ENCODE measurements at regions not wholly inside any gene's neighbourhood (a gene's known extent, or its start where the extent isn't known, plus 50 kb on each side); places are given as distances from the start of the nearest gene placed in this dataset.

DNA sequence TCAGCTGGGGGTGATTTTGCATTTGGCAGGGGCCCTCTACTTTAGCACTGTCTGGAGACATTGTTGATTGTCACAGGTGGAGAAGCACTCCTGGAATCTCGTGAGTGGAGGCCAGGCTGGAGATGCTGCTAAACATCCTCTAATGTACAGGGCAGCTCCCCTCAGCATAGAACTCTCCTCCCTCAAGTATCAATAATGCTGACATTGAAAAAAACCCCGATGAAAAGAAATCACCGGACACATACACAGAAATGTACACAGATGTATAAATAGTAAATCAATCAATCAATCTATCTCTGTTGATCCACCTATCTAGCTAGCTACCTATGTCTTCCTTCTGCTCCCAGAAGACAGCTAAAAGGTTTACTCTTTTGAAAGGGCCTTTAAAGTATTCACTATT lies 89.4 kb upstream of the KCNJ15 start:
- no peak for DNase-seq (ENCODE audit: low spot score)
- TF ChIP-seq, protein P1, sequence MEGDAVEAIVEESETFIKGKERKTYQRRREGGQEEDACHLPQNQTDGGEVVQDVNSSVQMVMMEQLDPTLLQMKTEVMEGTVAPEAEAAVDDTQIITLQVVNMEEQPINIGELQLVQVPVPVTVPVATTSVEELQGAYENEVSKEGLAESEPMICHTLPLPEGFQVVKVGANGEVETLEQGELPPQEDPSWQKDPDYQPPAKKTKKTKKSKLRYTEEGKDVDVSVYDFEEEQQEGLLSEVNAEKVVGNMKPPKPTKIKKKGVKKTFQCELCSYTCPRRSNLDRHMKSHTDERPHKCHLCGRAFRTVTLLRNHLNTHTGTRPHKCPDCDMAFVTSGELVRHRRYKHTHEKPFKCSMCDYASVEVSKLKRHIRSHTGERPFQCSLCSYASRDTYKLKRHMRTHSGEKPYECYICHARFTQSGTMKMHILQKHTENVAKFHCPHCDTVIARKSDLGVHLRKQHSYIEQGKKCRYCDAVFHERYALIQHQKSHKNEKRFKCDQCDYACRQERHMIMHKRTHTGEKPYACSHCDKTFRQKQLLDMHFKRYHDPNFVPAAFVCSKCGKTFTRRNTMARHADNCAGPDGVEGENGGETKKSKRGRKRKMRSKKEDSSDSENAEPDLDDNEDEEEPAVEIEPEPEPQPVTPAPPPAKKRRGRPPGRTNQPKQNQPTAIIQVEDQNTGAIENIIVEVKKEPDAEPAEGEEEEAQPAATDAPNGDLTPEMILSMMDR (IDR thresholded peaks at IDR 0.05; ENCODE audit: extremely low read depth, missing control alignments): no peak

DNA sequence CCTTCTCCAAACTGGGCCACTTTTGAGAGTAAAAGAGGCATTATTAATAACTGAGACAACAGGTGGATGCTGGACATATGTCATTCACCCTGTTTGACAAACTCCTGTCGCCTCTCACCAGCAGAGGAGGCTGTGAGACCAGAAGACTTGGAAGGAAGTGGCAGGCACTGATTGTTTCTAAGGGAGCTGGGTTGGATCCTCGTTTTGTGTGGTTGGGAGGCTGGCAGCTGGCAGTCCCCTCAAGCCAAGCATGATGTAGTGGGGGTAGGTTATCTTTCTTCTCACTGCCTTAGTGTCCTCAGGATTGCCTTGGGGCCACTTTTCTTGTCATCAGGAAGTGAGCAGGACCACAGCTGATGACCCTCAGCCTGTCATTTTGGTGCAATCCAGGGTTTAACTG lies 86.5 kb upstream of the KCNJ15 start:
- peak; percentile 21 for DNase-seq (ENCODE audit: low spot score)
- TF ChIP-seq, protein P1 (IDR thresholded peaks at IDR 0.05; ENCODE audit: extremely low read depth, missing control alignments): peak; percentile 42

DNA sequence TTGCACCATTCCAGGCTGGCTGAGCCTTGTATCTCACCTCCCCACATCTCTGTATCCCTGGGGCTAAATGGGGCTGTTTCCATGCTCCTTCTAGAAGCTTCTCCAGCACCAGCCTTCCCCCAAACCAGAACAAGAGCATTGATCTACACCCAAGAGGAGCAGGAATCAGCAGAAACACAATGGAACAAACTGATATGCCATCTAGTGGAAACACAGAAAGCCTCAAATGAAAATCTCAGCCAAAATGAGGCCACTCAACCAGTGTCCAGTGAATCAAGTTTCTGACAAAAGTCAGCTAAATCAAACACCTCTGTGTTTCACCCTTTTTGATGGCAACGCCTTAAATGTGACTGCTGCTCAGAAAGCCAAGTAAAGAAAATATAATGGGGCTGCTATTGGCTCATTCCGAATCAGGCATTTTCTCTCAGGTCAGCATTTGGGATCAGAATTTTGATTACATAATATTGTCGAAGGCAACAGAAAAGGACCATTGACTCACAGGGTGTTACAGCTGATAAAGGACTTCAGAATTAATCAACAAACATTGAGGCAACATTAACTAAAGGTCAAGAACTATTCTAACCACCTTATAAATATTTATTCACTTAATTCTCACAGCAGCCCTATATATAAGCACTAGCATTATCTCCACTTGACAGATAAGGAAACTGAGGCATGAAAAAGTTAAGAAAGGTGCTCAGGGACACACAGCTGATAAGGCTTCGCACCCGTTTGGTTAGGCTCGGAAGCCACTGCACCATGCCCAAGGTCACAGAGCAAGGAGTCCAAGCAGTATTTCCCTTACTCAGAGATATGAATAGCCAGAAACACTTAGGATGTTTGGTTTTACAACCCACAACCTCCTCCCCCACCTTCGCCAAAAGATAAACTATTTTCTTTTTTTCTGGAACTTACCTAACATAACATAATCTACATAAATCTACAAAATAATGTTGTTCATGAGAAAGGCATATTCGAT lies 85.8 kb upstream of the KCNJ15 start:
- no peak for DNase-seq (ENCODE audit: low spot score)
- TF ChIP-seq, protein P1 (IDR thresholded peaks at IDR 0.05; ENCODE audit: extremely low read depth, missing control alignments): no peak

DNA sequence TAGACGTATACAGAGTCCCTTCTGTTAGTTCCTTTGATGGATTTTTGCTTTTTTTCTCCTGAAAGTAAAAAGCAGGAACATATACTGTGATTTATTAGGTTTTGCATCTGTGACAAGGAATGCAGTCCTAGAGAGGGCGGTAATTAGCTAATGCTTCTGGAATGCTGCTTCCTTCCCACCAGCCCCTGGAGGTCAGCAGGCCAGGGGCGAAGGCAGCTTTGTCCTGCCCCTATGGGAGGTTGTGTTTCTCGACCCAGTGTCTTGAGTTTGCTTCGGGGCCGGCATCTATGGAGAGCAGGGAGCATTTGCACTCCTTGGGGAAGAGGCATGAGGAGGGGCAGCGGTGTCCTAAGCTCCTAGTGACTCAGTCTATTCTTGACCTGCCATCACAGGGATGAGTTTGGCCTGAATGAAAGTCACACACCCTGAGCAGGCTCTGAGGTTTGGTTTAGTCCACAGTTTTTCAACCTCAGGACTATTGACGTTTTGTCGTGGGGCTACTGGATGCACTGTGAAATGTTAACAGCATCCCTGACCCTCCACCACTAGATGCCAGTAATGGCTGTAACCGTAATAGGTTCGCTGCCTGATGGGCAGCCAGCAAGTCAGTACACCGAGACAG lies 85.0 kb upstream of the KCNJ15 start:
- TF ChIP-seq, protein P1 (IDR thresholded peaks at IDR 0.05; ENCODE audit: extremely low read depth, missing control alignments): no peak

DNA sequence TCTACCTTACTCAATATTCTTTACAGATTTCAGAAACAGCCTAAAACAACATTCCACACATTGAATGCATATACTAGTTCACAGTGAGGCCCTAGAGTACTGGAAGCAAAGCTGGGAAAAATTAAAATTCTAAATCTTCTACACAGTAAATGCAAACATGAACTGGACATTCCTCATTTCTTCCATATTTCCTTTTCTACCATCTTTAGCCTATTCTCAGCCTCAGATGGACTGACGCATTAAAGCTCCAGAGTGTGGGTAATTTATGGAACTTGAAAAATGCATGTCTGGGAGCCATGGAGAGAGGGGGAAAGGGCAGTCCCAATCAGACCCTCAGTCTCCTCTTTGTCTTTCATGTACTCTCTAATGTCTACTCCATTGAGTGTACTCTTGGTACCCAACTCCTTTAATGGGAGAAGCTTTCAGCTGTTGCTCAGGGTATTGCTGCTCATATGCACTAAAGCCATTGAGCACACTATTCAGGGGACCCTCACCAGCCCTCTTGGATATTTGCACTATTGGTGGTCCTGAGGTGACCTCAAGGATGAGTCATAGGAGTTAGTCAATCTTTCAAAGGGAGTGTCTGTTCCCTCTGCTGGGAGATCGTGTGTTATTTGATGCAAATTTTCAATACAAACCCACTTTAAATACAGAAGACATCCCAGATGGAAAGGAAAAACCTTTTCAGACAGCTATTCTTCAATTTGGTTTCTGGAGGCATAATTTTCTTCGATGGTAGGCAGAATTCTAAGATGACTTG lies 83.3 kb upstream of the KCNJ15 start:
- TF ChIP-seq, protein P1 (IDR thresholded peaks at IDR 0.05; ENCODE audit: extremely low read depth, missing control alignments): no peak
- no peak for DNase-seq (ENCODE audit: low spot score)

More for the DNA sequence above, 85.0 kb upstream of the KCNJ15 start:
- DNase-seq (ENCODE audit: low spot score): no peak

DNA sequence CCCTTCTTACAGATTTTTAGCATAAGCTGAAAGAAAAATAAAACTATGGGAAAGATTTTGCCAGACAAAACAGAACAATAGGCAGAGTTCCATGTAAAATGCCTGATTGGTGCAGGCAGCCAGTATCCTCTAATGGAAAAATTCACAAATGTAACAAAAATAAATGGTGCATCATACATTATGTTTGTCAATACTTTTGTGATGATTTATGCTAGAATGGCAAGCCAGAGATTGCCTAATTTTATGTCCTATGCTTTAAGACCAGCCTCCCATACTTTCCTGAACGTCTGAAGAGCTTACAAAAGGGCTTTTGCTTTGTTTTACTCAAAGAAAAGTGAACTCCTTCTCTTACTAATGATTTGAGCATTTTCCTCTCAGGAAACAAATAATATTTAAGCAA lies 81.5 kb upstream of the KCNJ15 start:
- DNase-seq (ENCODE audit: low spot score): no peak
- TF ChIP-seq, protein P1 (IDR thresholded peaks at IDR 0.05; ENCODE audit: extremely low read depth, missing control alignments): no peak

Data from GM20000 (cell line).